HG03097 (cell line): ENCODE measurements at regions not wholly inside any gene's neighbourhood (a gene's known extent, or its start where the extent isn't known, plus 50 kb on each side); places are given as distances from the start of the nearest gene placed in this dataset.
A peak's percentile ranks its signal among the peaks of the same experiment; 100 is the strongest.

Source experiments
- ATAC-seq: cut with Tn5 transposase; IDR thresholded peaks from one replicate; pipeline ENCODE4 v1.9.1; 2021; ENCODE audit not compliant: unreplicated experiment, low FRiP score

DNA sequence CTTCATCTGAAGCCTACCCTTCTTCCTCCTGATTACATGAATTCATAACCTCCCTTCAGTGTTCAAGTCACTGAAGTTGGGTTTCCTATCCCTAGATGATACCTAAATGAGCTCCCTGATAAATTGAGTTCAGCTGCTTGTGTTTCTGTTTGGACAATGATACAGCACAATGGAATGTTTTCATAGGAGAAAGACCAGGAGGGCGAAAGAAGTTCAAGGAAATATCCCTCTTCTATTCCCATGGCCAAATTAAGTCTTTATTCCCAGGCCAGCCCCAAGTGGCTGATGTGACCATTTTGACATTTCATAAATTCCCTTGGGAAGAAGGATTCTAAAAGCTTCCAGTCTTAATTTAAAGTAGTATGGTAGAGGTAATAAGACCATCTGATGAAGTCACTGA, 555.8 kb upstream of the CLINT1 start:
- no peak for ATAC-seq

DNA sequence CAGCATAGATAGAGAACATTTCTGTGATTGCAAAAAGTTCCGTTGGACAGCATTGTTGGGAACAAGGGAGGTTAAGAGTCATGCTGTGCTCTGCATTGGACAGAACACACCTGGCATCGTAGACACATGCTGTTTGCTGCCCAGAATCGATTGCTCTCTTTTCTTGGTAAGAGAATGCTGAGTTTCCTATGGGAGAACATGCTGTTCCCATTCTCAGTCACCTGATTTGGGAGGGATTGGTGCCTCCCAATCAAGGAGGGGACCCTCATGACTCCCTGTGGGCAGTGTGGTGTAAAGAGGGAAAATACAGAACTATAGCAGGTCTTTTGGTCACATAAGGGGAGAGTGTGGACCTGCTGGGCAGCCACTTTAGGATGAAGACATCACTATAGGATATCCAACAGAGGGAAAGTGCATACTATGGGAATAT, 555.4 kb upstream of the CLINT1 start:
- ATAC-seq, result no peak

DNA sequence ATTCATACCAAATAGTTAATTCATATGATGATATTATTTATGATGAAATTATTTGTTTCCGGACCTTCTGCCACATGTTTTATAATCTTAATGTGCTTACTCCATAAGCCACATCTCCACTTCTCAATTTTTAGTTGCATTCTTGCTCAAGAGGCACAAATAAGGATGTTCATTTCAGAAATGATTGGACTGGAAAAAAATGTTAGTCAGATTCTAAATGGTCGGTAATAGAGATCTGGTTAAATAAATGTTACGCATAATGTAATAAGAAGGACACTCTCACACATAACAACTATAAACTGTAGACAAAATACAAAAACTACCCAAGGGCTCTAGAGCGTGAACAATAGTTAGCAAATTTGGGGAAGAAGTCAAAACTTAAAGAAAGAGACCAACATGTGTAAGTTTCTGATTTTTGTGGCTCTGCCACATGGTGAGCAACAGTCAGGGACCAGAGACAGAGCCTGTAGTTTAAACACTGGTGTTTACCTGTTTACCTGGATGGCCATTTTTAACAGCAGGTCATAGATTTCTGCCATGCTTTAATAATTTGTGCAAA, 554.3 kb upstream of the CLINT1 start:
- no peak for ATAC-seq

DNA sequence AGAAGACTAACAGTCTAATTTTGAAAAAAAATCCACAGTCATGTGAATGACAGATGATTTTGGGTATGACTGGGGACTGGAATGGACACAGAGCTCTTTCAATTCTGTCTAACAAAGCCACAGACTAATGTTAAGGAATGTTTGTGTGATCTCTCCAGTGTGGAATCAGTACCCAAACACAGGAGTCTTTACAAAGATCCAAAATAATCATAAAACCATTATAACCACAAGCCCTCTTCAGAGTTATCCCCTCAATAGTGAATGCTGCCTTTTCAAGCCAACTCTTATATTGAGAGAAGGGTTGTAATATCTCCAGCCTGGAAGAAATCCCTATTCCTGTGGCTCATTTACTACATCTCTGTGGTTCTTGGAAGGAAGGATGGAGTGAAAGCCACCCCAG, 552.0 kb upstream of the CLINT1 start:
- no peak for ATAC-seq

DNA sequence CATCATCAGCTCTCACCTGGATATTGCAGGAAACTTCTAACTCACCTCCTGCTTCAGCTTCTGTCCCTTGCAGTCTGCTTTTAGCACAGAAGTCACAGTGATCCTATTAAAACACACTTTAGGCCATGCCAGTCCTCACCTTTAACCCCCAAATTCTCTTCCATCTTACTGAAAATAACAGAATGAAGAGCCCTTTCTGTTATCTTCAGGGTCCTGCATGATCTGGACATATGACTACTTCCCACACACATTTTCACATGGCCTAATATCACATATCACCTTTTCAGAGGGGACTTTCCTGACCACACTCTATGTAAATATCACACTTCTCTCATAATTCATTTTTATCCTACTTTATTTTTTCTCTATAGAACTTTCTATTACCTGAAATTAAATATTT, 550.6 kb upstream of the CLINT1 start:
- peak; percentile 58 for ATAC-seq

DNA sequence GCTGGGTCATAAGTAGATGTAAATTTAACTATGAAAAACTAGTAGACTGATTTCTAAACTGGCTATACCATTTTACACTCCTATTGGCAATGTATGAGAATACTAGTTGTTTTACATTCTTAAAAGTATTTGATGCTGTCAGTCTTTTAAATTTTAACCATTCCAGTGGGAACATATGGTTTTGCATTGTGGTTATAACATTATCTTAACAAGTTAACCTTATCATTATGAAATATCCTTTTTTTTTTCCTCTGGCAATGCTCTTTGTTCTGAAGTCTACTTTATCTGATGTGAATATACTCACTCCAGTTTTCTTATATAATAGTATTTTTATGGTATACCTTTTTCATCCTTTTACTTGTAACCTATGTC, 548.9 kb upstream of the CLINT1 start:
- no peak for ATAC-seq

DNA sequence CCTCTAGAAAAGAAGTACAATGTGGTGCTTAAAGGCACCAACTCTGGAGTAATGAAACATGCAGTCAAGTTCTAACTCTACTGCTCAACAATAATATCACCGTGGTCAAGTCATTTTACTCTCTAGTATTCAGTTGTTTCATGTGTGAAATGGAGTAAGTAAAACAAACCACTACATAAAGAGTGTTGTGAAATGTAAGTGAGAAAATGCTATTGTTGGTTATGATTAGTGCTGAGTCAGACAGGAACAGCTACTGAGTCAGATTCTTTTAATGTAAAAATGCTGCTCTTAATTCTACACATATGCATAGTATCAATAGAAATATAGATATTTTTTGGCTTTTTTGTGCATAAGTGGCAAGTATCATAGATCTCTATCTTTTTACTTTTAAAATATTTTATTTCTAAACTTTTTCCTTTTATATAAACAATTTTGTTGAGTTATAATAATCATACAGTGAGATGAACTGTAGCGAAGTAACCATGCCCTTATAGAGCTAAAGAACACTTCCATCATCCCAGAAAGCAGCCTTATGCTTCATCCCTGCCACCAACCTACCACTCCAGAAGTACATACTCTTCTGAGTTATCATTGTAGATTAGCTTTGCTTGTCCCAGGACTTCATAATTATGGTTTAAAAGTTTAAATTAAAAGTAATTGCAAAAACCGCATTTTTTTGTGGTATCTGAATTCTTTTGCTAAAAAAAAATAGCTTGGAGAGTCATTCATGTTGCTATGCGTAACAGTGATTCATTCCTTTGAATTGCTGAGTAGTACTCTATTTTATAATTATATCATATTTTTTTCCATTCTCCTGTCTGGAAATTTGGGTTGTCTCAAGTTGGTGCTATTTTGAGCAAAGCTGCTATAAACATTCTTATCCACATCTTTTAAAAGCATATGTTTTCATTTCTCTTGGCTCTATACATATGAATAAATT, 548.2 kb upstream of the CLINT1 start:
- ATAC-seq, result no peak

DNA sequence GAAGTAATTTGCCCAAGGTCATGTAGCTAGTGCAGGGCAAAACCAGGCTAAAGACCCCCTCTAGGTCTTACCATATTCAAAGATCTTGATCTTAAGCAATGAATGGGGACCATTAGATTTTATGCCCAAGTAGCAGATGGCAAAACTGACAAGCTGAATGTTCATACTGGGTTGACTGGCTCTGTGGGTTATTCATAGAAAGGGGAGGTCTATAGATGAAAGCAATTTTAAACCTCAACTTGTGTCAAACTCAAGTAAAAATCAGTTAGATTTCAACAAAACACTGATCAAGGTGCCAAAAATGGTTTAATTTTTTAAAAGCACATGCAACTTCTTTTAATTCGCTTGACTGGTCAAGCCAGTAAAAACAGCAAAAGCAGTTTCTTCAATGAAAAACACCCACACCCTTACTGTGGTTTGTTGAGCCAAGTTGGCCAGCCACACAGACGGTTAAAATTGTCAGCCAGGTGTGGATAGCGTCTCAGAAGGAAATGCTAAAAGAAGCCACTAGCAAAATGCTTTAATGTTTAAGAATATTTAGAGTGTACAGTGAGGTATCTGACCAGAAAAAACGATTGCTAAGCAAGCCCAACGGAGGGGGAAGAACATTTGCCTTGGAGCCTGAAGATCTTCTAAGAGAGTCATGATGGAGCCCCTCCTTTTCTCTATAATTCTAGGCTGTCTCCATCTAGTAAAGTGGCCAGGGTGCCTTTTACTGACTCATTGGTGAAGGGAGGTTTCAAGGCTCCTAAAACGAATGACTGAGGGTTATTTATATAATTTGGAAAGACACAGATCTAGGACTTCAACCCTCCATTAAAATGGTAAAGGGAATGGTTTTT, 539.6 kb upstream of the CLINT1 start:
- ATAC-seq, result peak; percentile 86

DNA sequence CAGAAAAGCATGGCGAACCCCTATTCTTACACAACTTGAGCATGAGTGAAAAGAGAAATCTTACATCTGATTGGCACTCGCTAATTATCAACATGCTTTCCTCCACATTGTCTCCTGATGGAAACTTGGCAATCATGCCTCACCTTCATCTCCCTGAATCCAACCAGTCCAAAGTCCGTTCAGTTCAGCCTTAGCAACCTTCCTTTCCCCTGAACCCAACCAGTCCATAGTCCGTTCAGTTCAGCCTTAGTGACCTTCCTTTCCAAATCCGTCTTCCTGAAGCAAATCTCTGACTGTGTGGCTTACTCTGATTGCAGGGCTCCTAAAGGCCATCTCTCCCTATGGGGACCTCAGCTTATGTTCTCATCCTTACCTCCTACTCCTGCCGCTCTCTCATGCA, 538.3 kb upstream of the CLINT1 start:
- ATAC-seq, result no peak

DNA sequence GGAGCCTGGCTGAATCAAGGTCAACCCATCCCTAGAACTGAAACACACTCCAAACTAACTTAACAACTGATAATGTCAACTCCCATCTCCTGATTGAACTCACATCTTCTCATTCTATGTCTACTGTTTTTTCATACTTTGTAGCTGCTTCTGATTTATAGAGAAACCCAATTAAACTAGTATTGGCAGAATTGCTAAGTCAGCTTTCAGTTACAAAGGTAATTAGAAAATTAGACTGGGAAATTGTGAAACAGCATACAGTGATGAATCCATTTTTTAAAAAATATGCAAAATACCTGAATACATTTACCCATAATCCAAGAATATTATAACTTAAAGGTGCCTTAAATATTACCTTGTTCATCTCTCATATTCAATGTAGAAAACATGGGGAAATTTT, 535.2 kb upstream of the CLINT1 start:
- no peak for ATAC-seq

DNA sequence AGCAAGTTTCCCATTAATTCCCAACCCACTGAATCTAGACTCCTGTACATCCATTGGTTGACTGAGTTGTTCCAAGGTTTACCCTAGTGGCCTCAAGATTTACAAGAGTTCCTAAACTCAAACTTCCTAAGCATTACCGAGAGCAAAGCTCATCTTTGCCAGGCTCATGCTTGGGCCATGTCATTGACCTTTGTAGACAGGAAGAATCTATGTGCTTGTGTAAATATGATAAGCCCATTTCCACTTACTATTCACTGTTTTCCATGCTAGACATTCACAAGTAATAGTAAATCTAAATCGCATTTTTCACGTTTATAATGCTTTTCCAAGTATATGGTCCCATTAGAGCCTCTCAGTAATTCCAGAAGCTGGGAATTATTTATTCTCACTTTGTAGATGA, 534.5 kb upstream of the CLINT1 start:
- ATAC-seq, result no peak

DNA sequence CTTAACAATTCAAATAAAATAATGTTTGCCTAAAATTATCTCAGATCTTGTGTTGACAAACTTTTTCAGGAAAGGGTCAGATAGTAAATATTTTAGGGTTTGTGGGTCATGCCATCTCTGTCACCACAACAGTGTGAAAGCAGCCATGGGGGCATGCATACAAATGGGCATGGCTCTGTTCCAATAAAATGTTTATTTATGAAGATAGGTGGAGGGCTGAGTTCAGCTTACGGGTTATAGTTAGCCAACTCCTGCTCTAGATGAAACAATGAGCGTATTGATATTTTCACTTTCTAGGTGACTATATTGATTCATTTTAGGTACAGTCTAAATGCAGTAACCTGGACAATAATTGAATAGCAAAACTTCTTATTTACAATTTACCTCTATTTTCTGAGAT, 533.8 kb upstream of the CLINT1 start:
- no peak for ATAC-seq

DNA sequence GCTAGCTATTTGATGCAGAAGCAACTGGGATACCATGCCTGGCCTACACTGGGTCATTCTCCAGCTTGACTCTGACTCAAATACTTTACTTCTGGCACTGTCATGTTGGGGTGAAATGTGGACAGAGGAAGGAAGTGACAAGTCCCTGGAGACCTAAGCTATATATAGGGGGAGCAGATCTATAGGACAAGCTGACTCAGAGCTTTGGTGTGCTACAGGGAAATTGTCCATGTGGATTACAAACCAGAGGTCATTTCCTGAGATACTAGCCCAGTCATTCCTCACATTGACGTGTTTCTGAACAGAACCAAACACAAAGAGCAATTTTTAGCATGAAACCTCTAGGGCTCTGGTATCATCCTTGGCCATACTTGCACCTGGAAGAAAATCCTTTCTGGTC, 531.6 kb upstream of the CLINT1 start:
- peak; percentile 65 for ATAC-seq

DNA sequence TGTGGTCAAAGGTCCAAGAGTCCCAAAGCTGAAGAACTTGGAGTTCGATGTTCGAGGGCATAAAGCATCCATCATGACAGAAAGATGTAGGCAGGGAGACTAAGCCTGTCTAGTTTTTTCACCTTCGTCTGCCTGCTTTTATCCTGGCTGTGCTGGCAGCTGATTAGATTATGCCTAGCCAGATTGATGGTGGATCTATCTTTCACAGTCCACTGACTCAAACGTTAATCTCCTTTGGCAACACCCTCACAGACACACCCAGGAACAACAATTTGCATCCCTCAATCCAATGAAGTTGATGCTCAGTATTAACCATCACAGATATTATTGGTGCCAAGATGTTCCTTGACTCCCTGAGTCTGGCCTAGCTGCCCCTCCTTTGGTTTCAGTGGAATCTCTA, 530.8 kb upstream of the CLINT1 start:
- no peak for ATAC-seq

DNA sequence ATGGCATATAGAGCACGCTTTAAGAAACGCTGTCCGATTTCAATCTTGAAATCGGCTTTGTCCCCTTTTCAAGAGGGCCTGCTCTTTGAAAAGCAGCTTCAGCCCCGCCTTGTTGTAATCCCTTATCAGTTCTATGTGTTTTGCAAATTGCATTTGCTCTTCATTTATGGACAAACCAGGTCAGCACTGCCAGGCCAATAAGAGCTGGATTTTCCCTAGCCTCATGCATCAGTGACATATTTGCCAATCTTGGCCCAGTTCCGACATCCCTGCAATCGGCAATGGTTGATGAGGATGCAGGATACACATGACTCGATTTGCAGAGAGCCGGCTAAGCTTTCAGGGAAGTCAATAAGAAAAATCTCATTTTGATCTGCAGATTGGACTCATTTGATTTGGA, 529.1 kb upstream of the CLINT1 start:
- ATAC-seq, result no peak

DNA sequence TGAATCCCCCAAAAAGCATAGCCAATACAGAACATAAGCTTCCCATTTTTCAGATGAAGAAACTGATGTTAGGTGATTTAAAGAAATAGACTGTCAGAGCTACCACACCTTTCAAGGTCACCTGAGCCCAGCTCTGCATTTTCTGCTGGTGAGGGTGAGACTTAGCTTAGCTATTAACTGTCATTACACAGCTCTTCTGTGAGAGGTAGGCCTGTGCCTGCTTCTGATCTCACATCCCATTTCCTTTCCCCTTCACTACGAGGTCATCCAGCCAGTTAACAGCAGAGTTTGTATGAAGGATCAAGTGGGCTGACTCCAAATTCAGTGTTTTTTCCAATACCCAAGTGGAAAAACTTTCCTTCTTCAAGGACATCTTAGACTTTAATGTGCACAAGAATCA, 528.6 kb upstream of the CLINT1 start:
- no peak for ATAC-seq

DNA sequence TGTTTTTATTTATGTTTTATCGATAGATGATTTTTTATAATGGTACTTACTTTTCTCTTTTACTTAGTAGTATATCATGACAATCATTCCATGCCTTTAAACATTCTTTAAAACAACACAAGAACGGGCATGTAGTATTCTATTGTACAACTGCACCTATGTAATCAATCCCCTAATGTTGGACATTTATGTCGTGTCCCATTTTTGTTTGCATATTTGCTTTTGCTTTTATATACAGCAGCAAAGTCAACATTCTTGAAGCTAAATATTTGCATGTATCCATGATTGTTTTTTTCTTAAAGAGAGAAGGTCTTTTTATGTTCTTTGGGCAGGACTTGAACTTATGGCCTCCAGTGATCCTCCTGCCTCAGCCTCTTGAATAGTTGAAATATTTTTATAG, 527.0 kb upstream of the CLINT1 start:
- ATAC-seq, result no peak

DNA sequence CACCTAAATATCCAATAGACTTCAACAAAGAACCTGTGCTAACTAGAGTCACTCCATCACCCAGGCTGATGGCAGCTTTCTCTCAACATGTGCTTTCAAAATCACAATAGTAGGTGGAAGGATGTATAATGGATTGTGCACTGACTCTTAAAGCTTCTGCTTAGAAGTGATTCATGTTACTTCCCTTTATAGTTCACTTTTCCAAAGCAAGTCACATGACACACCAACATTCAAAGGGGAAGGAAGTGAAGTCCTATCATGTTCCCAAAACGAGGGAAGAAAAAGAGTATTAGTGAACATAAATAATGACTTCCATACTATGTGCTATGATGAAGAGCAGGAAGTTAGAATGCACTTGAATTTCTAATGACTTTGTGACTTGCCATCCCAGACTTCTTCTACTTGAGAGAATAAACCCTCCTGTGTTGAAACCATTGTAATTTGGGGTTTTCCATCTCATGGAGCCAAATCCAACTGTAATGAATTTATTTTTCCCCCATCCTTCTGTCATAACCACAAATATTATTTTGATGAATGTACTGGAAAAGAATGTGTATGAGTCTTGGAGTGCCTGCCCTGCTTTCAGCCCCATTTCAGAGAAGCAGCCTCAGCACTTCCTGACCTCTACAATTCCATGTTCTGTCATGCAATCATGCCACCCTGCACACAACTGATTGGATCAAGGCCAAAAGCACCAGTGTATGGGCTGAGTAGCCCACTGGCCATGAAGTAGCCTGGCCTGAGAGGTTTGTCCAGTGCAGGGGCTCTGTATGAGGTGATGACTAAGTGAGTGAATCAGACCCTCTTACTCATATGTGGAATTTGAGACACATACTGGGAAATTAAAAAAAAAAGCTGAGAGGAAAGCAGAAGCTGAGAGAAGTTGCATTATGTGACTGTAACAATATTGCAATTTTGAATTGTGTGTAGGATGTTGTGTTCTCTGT, 525.9 kb upstream of the CLINT1 start:
- ATAC-seq, result no peak

DNA sequence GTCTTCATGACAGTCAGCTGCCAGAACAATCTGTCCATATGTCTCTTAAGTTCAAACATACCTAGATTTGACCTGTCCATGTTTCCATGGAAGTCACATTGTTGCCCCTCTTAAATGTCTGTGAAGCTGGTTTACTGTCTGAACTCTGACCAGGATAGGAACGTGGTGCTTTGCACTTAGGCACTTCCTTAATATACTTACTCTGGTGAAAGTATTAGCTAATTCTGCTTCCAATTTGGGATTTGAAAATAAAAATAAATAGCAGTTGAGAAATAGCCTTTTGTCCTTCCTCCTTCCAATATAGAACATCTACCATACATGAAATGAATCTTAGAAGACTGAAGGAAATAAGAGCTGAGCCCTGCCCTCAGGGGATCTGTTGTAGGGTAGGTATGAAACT, 524.5 kb upstream of the CLINT1 start:
- no peak for ATAC-seq

DNA sequence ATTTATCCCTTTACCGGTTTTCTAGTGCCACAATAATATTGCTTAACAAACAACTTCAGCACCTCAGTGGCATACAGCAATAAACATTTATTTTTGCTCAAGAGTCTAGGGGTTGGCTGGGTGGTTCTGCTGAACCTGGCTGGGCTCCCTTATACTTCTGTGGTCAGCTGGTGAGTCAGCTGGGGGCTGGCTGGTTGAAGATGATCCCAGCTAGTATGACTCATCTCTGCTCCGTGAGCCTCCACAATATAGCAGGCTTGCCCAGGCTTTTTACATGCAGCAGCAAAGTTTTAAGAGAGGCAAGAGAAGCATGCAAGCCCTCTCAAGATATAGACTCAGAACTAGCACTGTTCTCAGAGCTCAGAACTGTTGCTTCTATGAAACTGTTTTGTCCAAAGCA, 523.5 kb upstream of the CLINT1 start:
- ATAC-seq, result peak; percentile 84
